ENCODE measurements at regions not wholly inside any gene's neighbourhood (a gene's known extent, or its start where the extent isn't known, plus 50 kb on each side); places are given as distances from the start of the nearest gene placed in this dataset.

GRCh38 chr20:58091810-58092209, 136.6 kb downstream of the ANKRD60 start:
- DNase-seq (ENCODE audit: low read depth) = no peak

GRCh38 chr20:58090161-58090560, 138.3 kb downstream of the ANKRD60 start:
- no peak for DNase-seq (ENCODE audit: low read depth)

DNA sequence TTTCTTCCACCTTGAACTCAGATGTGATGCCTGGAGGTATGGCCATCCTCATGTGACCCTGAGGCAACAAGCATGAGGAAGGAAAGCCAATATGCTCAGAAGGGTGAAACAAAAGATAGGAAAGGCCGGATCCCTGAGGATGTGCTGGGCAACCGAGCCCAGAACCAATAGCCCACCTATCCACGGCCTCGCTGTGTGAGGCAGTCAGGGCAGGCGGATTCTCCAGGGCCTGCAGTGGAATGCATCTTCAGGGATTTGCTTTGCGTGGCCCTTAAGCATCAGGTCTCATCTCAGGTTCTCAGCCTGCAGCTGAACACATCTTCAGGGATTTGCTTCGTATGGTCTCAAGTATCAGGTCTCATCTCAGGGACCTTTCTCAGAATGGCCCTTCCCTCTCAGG, 139.8 kb downstream of the ANKRD60 start:
- DNase-seq (ENCODE audit: low read depth) = no peak

- no peak for DNase-seq (ENCODE audit: low read depth)
Observed at GRCh38 chr20:58088105-58088504, 140.3 kb downstream of the ANKRD60 start.

- DNase-seq (ENCODE audit: low read depth) = no peak
Observed at GRCh38 chr20:58087562-58087858, 140.9 kb downstream of the ANKRD60 start.

DNA sequence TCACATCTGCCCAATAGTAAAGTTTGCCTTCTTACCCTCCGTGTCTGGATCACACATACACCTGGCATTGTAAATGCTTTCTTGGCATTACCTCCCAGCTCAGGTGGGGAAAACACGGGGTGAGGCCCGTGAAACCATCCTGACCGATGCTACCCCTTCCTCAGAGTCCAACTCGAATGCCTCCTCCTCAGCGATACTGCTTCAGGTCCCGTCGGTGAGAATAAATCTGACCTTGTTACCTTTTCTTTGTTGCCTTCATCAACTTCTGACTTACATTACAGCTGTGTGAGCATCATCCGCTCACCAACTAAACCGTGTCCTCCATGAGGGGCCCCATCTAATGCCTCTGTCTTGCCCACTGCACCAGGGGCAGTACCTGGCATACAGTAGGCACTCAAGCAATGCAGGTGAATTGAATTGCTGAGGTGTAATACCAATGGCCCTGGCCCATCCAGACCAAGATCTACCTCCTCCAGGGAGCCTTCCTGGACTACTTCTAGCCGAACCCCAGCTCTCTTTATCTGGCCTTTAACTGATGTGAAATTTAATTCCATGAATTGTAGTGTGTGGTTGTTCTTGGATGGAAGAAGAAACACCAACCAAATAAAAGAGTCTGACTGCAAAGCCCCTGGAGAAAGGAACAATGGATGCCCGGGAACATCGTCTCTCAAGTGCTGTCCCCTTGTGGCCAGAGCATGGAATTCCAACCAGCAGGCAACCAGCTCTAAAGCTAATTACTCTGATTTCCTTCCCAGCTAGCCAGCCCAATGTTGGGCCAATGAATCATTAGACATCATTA, 141.5 kb downstream of the ANKRD60 start:
- DNase-seq (ENCODE audit: low read depth) = peak; percentile 47

GRCh38 chr20:58084966-58085365, 143.5 kb downstream of the ANKRD60 start:
- peak; percentile 33 for DNase-seq (ENCODE audit: low read depth)

DNA sequence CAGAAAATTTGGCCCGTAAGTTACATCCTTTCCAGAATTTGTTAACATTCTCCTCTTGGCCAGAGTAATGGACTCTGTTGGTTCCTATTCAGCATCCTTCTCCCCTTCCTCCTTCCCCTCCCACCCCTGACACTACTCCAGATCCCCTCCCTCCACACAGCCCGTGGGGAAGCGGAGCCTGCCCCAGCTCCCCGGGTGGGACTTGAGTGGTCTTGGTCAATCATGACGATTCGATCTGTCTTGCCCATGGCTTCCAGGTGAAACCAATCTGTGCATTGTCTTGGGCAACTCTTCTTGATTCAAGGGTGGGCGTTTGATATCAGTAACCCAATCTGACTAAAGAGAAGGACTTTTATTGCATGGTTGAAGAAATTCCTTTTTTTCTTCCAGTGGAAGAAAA, 143.9 kb downstream of the ANKRD60 start:
- DNase-seq (ENCODE audit: low read depth) = no peak

DNA sequence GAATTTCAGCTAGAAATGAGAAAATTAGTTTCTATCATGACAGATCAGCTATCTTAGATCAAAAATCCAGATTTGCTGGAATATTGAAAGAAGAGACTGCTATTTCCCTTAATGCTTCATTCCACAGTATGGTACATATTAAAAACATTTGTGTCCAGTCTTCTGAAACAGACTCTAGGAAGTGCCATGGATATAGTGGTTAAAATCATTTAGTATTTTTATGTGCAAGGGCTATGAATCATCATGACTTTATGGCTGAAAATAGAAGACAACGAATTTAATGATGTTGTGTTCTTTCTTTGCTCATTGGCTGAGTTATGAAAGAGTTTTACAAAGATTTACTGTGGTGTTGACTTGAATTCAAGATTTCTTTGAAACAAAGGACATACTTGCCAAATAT, 146.6 kb downstream of the ANKRD60 start:
- no peak for DNase-seq (ENCODE audit: low read depth)

DNA sequence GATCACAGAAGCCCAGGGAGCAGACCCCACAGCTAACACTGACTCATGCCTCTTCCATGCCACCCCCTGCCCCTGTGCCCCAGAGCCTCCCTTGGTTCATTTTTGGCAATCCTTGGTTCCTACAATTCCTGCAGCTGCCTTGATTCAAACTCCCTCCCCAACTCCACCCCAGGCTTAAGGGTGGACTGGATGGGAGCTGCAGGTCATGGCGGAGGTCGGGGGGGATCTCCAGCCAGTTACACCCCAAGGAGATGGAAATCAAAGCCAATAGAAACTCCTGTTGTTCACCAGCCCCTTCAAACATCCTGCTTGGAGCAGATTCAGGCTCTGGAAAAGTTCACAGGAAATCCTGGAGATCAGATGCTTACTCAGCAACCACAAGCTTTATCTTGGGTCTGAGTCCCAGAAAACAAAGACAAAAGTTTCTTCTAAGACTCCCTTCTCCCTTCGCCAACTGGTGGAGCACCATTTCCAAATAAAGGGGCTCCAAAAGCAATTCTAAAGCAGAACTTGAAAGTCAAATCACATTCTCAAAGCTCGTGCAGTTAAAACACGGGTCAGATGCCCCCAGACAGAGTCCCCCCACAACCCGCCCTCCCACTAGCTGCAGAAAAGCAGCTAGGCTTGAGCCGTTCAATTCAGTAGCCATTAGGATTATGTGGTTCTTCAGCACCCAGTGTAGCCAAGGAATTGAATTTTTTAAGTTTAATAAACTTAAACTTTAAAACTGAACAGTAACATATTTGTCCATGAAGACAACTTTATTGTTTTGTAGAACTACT, 149.5 kb downstream of the ANKRD60 start:
- DNase-seq (ENCODE audit: low read depth) = peak; percentile 36

- no peak for DNase-seq (ENCODE audit: low read depth)
Observed at GRCh38 chr20:58077282-58077681, 151.2 kb downstream of the ANKRD60 start.

- DNase-seq (ENCODE audit: low read depth) = no peak
Observed at GRCh38 chr20:58076405-58076804, 152.0 kb downstream of the ANKRD60 start.

GRCh38 chr20:58075586-58076345, 152.7 kb downstream of the ANKRD60 start:
- no peak for DNase-seq (ENCODE audit: low read depth)

GRCh38 chr20:58073945-58074856, 154.3 kb downstream of the ANKRD60 start:
- no peak for DNase-seq (ENCODE audit: low read depth)

- no peak for DNase-seq (ENCODE audit: low read depth)
Observed at GRCh38 chr20:58072695-58073671, 155.5 kb downstream of the ANKRD60 start.

GRCh38 chr20:58071991-58072390, 156.5 kb downstream of the ANKRD60 start:
- DNase-seq (ENCODE audit: low read depth) = no peak

DNA sequence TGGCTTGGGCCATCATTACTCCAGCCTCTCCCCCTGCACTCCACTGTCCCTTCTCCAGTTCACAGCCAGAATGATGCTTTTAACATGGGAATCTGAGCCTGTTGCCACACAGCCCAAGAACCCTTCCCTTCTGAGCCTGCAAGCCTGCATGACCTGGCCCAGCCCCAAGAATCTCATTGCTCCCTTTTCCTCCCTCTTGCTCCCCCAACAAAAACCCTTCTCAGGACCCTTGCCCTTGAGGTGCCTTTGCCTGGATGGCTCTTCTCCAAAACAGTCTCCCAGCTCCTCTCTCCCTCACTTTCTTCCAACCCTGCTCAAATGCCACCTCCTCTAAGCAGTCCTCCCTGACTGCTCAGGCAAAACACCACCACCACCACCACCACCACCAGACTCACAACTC, 157.2 kb downstream of the ANKRD60 start:
- no peak for DNase-seq (ENCODE audit: low read depth)

- no peak for DNase-seq (ENCODE audit: low read depth)
Observed at GRCh38 chr20:58070664-58071196, 157.7 kb downstream of the ANKRD60 start.

GRCh38 chr20:58069796-58070663, 158.4 kb downstream of the ANKRD60 start:
- no peak for DNase-seq (ENCODE audit: low read depth)

Data from renal cortical epithelial cell (primary cell).